Spleen (tissue), 11 donors: ENCODE measurements at regions not wholly inside any gene's neighbourhood (a gene's known extent, or its start where the extent isn't known, plus 50 kb on each side); places are given as distances from the start of the nearest gene placed in this dataset.

Experiments
- DNase-seq: peaks from one replicate; pipeline ENCODE4 v3.0.0-alpha.2; 2020
- H3K27ac ChIP-seq, 8 donors: fragments of 200-600 bp; sonication (generic) in 7 of 8; 1 replicate in 4 of 8; 2 replicates in 4 of 8; pipeline versions ENCODE4 v1.5.0 to v1.8.0; 2016 to 2021; ENCODE audit warnings: inconsistent platforms in 4 of 8, mild to moderate bottlenecking in 4 of 8, moderate library complexity in 1 of 8
- H3K27me3 ChIP-seq, 7 donors: fragments of 200-600 bp; sonication (generic) in 6 of 7; replicated peaks in 1 of 7; 1 replicate in 4 of 7; 2 replicates in 3 of 7; pipeline versions ENCODE4 v1.5.0 to v1.8.0; 2016 to 2021; ENCODE audit warnings: inconsistent platforms in 3 of 7, mild to moderate bottlenecking in 1 of 7
- H3K36me3 ChIP-seq, 6 donors: fragments of 200-600 bp; sonication (generic) in 5 of 6; 1 replicate in 4 of 6; 2 replicates in 2 of 6; pipeline versions ENCODE4 v1.5.0 to v1.8.0; 2016 to 2021; ENCODE audit warnings: inconsistent platforms in 2 of 6
- H3K4me1 ChIP-seq, 6 donors: fragments of 200-600 bp; sonication (generic) in 5 of 6; 1 replicate in 3 of 6; 2 replicates in 3 of 6; pipeline versions ENCODE4 v1.5.0 to v1.8.0; 2016 to 2021; ENCODE audit warnings: inconsistent platforms in 3 of 6
- H3K4me3 ChIP-seq, 8 donors: fragments of 200-600 bp; sonication (generic) in 7 of 8; 1 replicate in 4 of 8; 2 replicates in 4 of 8; pipeline versions ENCODE4 v1.5.0 to v1.8.0; 2016 to 2021; ENCODE audit warnings: inconsistent platforms in 4 of 8, mild to moderate bottlenecking in 4 of 8, moderate library complexity in 2 of 8
- H3K9me3 ChIP-seq, 8 donors: fragments of 200-600 bp; sonication (generic) in 7 of 8; 1 replicate in 4 of 8; 2 replicates in 4 of 8; pipeline versions ENCODE4 v1.5.0 to v1.8.0; 2016 to 2021; ENCODE audit warnings: inconsistent platforms in 4 of 8
- POLR2A ChIP-seq, 3 donors: fragments of 450-650 bp; IDR thresholded peaks; one replicate each; pipeline ENCODE4 v1.5.1; 2017; ENCODE audit warnings: antibody characterized with exemption in 3 of 3, mild to moderate bottlenecking in 1 of 3
- POLR2AphosphoS5 ChIP-seq, 3 donors: sonication (generic); formaldehyde crosslinking; IDR thresholded peaks; one replicate each; pipeline ENCODE4 v1.5.1; 2017; ENCODE audit warnings: antibody characterized with exemption in 3 of 3
- WGBS, 5 donors: extraction: QIAGEN DNeasy Blood & Tissue Kit in 3 of 5; methylation state at CpG; one replicate each; pipeline versions ENCODE4 v1.1.5 to v1.1.7; 2013 to 2018; 5-methylcytosine and 5-hydroxymethylcytosine counted together
- intact Hi-C: fragments of 100-400 bp; cut with DNase I; formaldehyde crosslinking; loops from one replicate; pipeline ENCODE4 v1.15.0; 2023; ENCODE audit warnings: low total_unique reads
- TF ChIP-seq, protein P1 (sequence below), 11 experiments: fragments of 200-600 bp in 7 of 11; fragments of 450-650 bp in 4 of 11; sonication (generic) in 4 of 11; IDR thresholded peaks in 8 of 11; conservative IDR thresholded peaks in 3 of 11; 1 replicate in 7 of 11; 2 replicates in 4 of 11; pipeline versions ENCODE4 v1.4.0 to v1.8.0; 2016 to 2021; ENCODE audit warnings: antibody characterized with exemption in 11 of 11, inconsistent platforms in 4 of 11, mild to moderate bottlenecking in 1 of 11
- donor health status: healthy with polysubstance abuse.
- donor health status: DM: no; HTN: no; CAD: no; lungs with moderate emphysema.
- donor health status: DM: no; HTN: no; CAD: no.
- donor health status: Bipolar disorder and iron deficiency.
- donor health status: healthy.
- donor health status: DM: no; HTN: no; CAD: no.
- donor health status: DM: yes; HTN: yes; CAD: no.

DNA sequence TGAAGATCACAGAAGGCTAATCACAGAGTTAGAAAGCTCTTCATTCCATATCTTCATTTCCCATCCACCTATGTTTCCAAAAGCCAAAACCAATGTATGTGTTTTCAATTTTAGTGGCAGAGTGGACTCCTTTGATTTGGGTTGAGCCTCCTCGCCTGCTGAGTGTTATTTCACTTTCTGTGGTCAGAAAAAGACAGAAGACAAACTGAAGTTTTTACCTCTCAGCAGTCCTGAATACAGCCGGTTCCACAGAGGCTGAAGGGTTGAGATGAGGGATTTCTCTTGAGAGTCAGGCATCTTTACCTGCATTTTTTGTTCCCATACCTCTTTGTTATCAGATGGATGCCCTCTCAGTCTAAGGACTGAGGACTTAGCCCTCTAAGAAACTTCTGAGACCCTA, 659.6 kb downstream of the CCSER2 start:
- H3K27me3 ChIP-seq = peaks cover 0 to 3% (median 0%) of the 10 kb centered on the region in 7 donors
- H3K9me3 ChIP-seq = no peaks in the 10 kb centered on the region
- H3K27ac ChIP-seq = no peak overlapping the region
- TF ChIP-seq POLR2A (IDR thresholded peaks at IDR 0.05) (no peak), POLR2AphosphoS5 (IDR thresholded peaks at IDR 0.05) (no peak)
- TF ChIP-seq, protein P1, sequence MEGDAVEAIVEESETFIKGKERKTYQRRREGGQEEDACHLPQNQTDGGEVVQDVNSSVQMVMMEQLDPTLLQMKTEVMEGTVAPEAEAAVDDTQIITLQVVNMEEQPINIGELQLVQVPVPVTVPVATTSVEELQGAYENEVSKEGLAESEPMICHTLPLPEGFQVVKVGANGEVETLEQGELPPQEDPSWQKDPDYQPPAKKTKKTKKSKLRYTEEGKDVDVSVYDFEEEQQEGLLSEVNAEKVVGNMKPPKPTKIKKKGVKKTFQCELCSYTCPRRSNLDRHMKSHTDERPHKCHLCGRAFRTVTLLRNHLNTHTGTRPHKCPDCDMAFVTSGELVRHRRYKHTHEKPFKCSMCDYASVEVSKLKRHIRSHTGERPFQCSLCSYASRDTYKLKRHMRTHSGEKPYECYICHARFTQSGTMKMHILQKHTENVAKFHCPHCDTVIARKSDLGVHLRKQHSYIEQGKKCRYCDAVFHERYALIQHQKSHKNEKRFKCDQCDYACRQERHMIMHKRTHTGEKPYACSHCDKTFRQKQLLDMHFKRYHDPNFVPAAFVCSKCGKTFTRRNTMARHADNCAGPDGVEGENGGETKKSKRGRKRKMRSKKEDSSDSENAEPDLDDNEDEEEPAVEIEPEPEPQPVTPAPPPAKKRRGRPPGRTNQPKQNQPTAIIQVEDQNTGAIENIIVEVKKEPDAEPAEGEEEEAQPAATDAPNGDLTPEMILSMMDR (IDR thresholded peaks at IDR 0.05 in 8 of 11, conservative IDR thresholded peaks at IDR 0.05 in 3 of 11) = no peak
- H3K4me1 ChIP-seq = no peaks in the 10 kb centered on the region
- intact Hi-C loops = no loop called here
- DNase-seq = no peak
- H3K36me3 ChIP-seq = no peaks in the 10 kb centered on the region
- 61 to 80% (median 69%) methylated on average over 2 of the region's 2 CpGs for WGBS, 5 donors
- H3K4me3 ChIP-seq = no peak overlapping the region

DNA sequence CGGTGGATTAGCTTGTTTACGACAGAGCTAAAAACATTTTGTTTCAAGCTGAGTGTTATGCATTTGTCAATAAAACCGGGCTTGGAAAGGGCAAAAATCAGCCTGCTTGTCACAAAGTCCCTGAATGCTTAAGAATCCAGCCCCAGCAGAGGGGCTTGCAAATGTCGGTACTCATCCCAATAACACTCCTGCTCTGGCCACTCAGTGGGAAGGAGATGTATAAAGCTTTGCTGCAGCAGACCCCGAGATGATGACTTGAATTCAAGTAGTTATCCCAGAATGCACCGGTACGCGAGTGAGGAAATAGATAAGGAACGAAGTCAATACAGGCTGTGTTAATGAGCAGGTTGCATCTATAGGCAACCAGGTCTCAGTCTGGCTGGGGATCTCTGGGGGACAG, 662.3 kb downstream of the CCSER2 start:
- TF ChIP-seq, protein P1 (IDR thresholded peaks at IDR 0.05 in 8 of 11, conservative IDR thresholded peaks at IDR 0.05 in 3 of 11) = no peak
- TF ChIP-seq POLR2A (IDR thresholded peaks at IDR 0.05) = no peak
- TF ChIP-seq POLR2AphosphoS5 (IDR thresholded peaks at IDR 0.05) = no peak
- H3K27me3 ChIP-seq = peaks cover 0 to 3% (median 0%) of the 10 kb centered on the region in 7 donors
- H3K9me3 ChIP-seq = no peaks in the 10 kb centered on the region
- no peaks in the 10 kb centered on the region for H3K36me3 ChIP-seq
- intact Hi-C loops = no loop called here
- DNase-seq = no peak
- no peak overlapping the region for H3K4me3 ChIP-seq
- H3K27ac ChIP-seq = no peak overlapping the region
- 45 to 70% (median 53%) methylated on average over 9 of the region's 9 CpGs for WGBS, 5 donors
- H3K4me1 ChIP-seq = no peaks in the 10 kb centered on the region

DNA sequence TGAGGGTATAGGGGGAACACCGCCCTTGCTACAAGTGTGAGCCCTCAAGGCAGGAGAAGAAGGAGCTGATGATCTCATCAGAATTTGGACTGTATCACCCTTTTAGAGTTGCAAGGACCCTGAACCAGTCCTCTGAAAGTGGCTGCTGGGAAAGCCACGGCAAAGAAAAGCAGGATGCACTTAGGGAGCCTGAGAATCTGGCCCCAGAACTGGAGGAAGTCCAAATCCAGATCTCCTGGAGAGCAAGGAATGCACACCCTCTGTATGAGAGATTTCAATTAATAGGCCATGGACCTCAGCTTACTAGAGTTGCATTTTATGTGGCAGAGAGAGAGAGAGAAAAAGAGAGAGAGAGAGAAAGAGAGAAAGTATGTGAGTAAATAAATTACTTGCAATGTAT, 662.9 kb downstream of the CCSER2 start:
- Histone ChIP-seq H3K36me3 (no peaks in the 10 kb centered on the region), H3K9me3 (no peaks in the 10 kb centered on the region), H3K27me3 (peaks cover 0 to 3% (median 0%) of the 10 kb centered on the region in 7 donors), H3K4me3 (no peak overlapping the region), H3K4me1 (no peaks in the 10 kb centered on the region), H3K27ac (no peak overlapping the region)
- DNase-seq = no peak
- intact Hi-C loops = no loop called here
- WGBS, 5 donors = 46 to 64% (median 55%) methylated on average over 2 of the region's 2 CpGs
- TF ChIP-seq POLR2A (IDR thresholded peaks at IDR 0.05) (no peak), POLR2AphosphoS5 (IDR thresholded peaks at IDR 0.05) (no peak)
- TF ChIP-seq, protein P1 (IDR thresholded peaks at IDR 0.05 in 8 of 11, conservative IDR thresholded peaks at IDR 0.05 in 3 of 11) = no peak

DNA sequence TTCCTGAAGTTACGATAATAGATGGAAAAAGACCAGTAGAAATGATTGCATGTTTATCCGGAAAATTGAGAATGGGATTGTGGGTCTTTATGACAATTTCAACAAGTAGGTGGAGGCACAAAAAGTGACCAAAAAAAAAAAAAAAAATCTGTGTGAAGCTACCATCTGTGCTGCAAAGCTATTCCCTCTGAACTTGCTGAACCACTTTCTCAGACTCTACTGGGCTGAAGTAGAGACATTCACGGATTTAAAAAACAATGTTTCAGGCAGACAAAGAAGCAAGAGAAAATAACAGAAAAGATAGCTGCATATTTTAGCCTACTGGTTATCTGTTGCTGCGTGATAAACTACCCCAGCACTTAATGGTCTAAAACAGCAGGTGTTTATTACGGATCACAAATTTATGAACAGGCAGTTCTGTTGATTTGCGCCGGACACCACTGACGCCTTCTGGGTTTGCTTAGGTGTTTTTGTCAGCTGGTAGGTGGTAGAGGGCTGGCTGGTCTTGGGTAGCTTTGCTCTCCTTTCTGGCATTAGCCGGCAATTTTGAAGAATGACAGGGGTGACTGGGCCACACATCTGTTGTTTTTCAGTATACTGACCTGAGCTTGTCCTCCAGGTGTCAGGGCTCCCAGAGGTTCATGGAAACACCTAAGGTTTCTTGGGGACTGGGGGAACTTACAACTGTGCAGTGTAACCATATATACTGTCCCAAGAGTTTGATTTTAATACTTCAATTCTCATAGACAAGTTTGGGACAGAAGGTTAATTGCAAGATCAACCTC, 665.1 kb downstream of the CCSER2 start:
- Histone ChIP-seq H3K4me3 (no peak overlapping the region), H3K9me3 (no peaks in the 10 kb centered on the region), H3K27me3 (peaks cover 0 to 3% (median 0%) of the 10 kb centered on the region in 7 donors), H3K27ac (no peak overlapping the region), H3K4me1 (no peaks in the 10 kb centered on the region), H3K36me3 (no peaks in the 10 kb centered on the region)
- TF ChIP-seq POLR2A (IDR thresholded peaks at IDR 0.05) = no peak
- TF ChIP-seq, protein P1 (IDR thresholded peaks at IDR 0.05 in 8 of 11, conservative IDR thresholded peaks at IDR 0.05 in 3 of 11) = no peak
- TF ChIP-seq POLR2AphosphoS5 (IDR thresholded peaks at IDR 0.05) = no peak
- WGBS, 5 donors = 83 to 92% (median 86%) methylated on average over 9 of the region's 9 CpGs
- intact Hi-C loops = no loop called here
- no peak for DNase-seq
